DMS53 treated with DMSO at 0.1 percent for 48 hours (cell line): ENCODE measurements at regions not wholly inside any gene's neighbourhood (a gene's known extent, or its start where the extent isn't known, plus 50 kb on each side); places are given as distances from the start of the nearest gene placed in this dataset.

Experiments
- DNase-seq: peaks from one replicate; lab custom pipeline; 2025; ENCODE audit not compliant: unreplicated experiment; lab: John Stamatoyannopoulos, UW

DNA sequence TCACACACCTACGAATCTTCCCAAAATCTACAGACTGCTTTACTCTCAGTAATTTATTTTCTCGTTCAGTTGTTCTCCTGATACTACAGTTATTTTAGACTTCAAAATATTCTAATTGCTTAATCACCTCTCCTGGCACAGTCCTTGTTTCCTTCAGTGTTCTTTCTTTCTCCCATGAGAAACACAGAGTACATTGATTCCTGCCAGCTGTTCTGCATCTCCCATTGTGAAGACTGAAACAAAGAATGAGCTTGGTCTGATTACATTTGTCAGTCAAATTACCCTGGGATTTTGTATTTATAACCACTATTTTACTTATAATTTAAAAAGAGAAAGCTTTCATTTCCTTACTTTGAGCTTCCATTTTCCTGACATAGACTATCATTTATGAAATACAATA, 63.9 kb upstream of the TANK start:
- no peak for DNase-seq

DNA sequence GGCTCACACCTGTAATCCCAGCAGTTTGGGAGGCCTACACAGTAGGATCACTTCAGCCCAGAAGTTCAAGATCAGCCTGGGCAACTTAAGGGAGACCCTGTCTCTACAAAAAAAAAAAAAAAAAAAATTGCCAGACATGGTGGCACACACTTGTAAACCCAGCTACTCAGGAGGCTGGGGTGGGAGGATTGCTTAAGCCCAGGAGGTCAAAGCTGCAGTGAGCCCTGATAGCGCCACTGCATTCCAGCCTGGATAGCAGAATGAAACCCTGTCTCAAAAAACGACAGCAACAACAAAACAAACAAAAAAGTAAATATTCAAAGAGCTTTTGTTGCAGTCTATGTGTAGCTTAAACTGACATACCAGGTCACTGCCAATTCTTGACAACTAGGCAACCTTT, 63.1 kb upstream of the TANK start:
- DNase-seq = no peak

DNA sequence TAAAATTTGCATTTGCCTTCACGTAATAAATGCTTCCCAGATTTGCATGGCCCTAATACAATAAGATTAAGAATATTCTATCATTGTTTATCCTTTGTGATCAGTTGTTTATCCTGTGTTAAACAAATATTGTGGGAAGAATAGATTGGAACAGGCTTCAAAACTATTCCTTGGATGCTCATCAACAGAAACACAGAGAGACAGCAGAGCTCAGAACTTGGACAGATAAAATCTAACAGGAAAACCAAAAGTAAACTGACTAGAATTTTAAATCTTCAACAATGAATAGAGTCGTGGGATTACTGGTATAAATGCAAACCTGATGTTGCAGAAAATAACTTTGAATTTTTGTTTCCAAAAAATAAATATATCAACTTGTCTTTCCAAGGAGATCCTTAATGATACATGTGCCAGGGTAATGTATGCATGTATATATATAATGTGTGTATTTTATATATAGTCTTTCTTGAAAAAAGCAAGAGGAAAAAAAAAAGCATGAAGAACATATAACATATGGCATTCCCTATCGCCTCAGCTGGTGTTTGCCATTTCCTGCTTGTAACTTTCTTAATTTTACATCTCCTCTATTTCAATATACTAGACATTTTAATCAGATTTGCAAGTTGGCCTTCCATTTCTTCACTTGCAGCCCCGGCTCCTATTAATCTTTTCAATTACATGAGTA, 59.9 kb upstream of the TANK start:
- DNase-seq = no peak

GRCh38 chr2:161101406-161101805, 58.8 kb upstream of the TANK start:
- DNase-seq = no peak

GRCh38 chr2:161102770-161103450, 57.3 kb upstream of the TANK start:
- peak; percentile 67 for DNase-seq

GRCh38 chr2:161103451-161103831, 56.8 kb upstream of the TANK start:
- DNase-seq = no peak

- peak; percentile 42 for DNase-seq
Measured at GRCh38 chr2:161104054-161104553, 56.1 kb upstream of the TANK start.

- no peak for DNase-seq
Measured at GRCh38 chr2:161107265-161107664, 53.0 kb upstream of the TANK start.
